Omental fat pad (tissue), 3 donors: ENCODE measurements at regions not wholly inside any gene's neighbourhood (a gene's known extent, or its start where the extent isn't known, plus 50 kb on each side); places are given as distances from the start of the nearest gene placed in this dataset.

ENCODE experiments used
- ATAC-seq: fragments of 150-250 bp; one replicate; pipeline ENCODE4 v1.9.1; 2016; ENCODE audit warnings: mild to moderate bottlenecking, moderate library complexity; ENCODE audit not compliant: low FRiP score
- DNase-seq: peaks from one replicate; pipeline ENCODE4 v3.0.0-alpha.2; 2019; ENCODE audit warnings: low spot score
- TF ChIP-seq, protein P1 (sequence below), 3 donors: fragments of 450-650 bp; IDR thresholded peaks; one replicate each; pipeline ENCODE4 v1.5.1; 2016 to 2017; ENCODE audit warnings: antibody characterized with exemption in 3 of 3, mild to moderate bottlenecking in 3 of 3, moderate library complexity in 2 of 3

- ATAC-seq (no peak), DNase-seq (no peak)
- TF ChIP-seq, protein P1, sequence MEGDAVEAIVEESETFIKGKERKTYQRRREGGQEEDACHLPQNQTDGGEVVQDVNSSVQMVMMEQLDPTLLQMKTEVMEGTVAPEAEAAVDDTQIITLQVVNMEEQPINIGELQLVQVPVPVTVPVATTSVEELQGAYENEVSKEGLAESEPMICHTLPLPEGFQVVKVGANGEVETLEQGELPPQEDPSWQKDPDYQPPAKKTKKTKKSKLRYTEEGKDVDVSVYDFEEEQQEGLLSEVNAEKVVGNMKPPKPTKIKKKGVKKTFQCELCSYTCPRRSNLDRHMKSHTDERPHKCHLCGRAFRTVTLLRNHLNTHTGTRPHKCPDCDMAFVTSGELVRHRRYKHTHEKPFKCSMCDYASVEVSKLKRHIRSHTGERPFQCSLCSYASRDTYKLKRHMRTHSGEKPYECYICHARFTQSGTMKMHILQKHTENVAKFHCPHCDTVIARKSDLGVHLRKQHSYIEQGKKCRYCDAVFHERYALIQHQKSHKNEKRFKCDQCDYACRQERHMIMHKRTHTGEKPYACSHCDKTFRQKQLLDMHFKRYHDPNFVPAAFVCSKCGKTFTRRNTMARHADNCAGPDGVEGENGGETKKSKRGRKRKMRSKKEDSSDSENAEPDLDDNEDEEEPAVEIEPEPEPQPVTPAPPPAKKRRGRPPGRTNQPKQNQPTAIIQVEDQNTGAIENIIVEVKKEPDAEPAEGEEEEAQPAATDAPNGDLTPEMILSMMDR (IDR thresholded peaks at IDR 0.05) = no peak
Observed at GRCh38 chr2:66329081-66329605, 105.8 kb upstream of the MEIS1 start.

DNA sequence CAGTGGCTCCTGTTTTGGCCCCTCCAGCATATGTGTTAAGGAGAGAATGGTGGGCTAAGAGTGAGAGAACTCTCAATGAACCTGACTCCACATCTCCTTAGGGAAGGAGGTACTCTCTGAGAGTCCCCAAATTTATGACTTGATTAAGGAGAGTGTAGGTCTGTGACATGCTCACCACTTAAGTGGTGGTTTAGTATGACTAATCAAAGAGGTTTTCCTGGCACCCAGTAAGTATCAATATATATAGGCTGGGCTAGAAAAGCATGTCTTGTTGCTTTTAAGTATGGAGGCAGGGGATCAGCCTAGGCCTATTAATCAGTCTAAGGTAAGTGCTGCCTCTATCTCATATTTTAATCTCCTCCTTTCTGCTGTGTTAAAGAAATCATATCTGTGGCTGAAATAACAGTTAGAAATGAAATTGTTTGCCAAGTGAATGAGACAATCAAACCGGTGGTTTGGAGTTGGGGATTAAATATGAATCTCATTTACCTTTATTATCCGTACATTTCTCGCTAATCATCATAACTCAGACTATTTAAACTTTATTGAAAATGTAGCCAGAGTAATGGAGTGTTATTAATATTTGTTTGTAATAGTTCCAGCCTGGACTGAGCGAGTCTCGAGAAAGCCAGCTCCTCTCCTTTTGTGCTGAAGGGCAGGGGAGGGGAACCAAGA, 107.7 kb upstream of the MEIS1 start:
- ATAC-seq (no peak), DNase-seq (no peak)
- TF ChIP-seq, protein P1 (IDR thresholded peaks at IDR 0.05) = no peak

DNA sequence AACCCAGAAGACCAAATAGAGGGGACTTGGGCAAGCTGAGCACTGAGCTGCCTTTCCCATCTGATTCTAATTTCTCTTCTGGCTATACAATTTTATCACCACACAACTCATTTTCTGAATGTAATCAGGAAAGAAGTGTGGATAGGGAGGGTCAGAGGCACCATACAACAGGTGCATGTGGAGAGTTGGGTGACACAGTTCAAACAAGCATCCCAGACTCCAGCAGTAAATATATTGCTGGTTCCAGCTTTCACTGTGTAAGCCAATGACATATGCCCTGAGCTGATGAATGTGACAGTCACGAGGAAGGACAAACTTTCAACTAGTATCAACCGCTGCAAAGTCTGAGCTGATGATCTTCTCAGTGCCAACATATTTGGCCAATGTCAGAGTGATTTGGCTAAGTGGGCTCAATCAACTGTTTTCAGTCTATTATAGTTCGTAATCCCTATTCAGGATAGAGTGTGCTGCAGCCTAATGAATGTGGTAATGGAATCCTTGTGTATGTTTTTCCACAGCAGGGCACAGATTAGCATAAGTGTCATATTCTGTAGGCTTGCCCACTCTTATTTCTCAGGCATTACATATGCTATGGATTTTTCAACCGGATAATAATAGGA, 109.9 kb upstream of the MEIS1 start:
- ATAC-seq (no peak), DNase-seq (no peak)
- TF ChIP-seq, protein P1 (IDR thresholded peaks at IDR 0.05) = no peak

DNA sequence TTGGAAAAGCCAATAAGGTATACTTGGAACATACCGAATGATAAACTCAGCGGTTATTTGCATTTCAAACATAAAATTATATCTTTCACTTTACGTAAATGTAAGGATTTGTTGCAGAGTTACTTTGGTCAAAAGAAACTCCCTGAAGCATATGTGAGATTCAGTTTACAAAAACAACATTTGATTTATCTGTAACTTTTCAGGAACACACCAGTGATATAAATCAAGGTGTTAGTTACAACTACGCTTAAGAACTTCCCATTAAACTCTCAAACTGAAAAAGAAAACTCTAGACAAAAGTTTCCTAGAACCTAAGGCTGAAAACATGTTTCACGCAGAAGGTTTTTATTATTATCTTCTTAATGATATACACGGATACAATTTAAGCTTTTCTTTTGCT, 110.6 kb upstream of the MEIS1 start:
- no peak for DNase-seq
- no peak for ATAC-seq
- TF ChIP-seq, protein P1 (IDR thresholded peaks at IDR 0.05) = no peak

DNA sequence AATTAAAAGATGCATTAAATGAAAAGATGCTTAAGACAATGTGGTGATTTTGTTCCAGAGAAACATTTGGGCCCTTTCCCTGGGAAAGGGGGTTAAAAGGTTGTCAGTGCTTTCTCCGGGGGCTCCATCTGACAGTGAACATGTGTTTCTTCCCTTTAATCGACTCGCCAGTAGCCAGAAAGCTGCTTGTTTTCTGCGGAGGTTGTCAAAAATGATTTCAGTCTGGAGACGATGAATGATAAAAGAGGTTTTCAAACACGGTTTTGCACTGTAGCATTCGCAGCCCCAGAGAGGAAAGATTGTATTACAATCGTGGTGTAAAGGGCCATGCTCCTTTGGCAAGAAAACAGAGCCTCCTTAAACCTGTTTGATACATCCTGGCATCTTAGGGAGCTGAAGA, 111.5 kb upstream of the MEIS1 start:
- DNase-seq = no peak
- no peak for ATAC-seq
- TF ChIP-seq, protein P1 (IDR thresholded peaks at IDR 0.05) = no peak

- TF ChIP-seq, protein P1 (IDR thresholded peaks at IDR 0.05) = no peak
- DNase-seq = no peak
- no peak for ATAC-seq
Observed at GRCh38 chr2:66322506-66323260, 112.2 kb upstream of the MEIS1 start.
